GM19372 (cell line): ENCODE measurements at regions not wholly inside any gene's neighbourhood (a gene's known extent, or its start where the extent isn't known, plus 50 kb on each side); places are given as distances from the start of the nearest gene placed in this dataset.

Source experiments
- ATAC-seq: cut with Tn5 transposase; IDR thresholded peaks from one replicate; pipeline ENCODE4 v1.9.1; 2021; ENCODE audit warnings: mild to moderate bottlenecking, low read depth, moderate library complexity; ENCODE audit not compliant: unreplicated experiment

DNA sequence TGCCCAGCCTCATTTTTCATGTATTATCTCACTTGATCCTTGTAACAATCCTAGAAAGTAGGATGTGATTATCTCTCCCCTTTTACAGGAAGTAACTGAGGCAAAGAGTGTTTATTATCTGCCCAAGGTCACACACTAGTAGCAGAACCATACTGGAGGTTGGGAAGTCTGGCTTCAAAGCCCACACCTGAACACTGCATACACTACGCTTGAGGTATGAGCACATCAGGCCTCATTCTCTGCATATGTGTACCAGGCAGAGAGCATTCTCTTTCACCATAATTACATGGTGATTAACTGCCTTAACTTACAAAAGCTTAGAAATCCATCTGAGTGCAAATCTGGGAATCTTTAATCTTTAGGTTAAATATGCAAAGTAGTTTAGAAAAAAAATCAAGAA is 361.8 kb downstream of the MFSD1 start:
- ATAC-seq = no peak

DNA sequence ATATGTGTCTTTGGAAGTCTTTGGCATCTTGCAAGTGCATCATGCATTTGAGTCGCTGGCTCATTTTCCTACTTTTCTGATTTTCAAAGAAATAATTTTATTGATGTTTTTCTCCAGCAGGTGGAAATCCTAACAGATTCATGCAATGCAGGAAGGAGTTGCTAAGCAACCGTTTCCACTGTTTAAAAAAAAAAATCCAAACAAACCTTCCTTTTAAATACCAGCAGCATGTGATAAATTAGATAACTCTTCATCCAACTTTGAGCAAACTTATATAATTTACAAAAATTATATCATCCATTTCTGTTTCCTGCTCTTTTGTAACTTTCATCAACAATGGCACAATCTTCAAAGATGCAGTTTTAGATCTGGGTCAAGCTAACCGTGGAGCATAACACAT is 364.1 kb downstream of the MFSD1 start:
- no peak for ATAC-seq

DNA sequence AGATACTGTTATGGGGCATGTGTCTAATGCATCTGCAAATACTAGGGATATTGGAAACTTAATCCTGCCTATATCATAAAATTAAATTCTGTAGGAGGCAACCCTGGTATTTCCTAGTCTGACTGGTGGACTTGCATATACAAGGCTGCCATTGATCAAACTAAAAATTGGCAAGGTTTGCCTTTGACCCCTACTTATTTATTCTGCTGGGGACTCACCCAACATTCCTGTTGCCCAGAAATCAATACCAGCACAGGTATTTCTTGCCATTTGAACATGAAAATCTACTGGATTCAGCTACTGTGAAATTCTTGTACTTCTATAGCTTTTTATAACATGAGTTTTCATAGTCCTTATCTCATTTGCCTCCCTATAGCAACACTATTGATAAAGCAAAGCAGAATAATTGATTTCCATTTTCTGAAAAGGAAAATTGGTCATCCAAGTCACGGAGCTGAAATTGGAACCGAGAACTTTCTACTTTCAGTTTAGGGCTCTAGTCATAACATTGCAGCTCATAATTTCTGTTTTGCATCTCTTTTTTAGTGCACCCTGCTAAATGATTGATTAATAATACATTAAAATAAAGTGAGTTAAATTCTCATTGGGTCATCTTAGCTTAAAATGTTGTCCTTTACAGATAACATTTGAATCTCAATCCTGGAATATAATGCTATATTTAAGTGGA is 365.2 kb downstream of the MFSD1 start:
- no peak for ATAC-seq

DNA sequence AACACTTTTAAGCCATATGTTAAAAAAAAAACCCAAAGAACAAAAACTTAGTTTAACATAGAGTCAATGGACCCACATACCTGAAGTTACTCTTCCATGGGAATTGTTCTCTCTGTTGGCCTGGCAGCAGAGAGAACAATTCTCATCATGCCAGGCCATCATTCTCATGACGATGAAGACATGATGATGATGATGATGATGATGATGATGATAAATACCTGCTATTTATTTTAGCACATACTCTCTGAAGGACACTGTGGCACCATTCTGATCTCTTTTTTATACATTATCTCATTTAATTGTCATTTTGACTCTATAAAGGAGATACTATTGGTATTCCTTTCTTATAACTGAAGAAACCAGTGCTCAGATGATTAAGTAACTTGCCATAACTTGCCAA is 366.9 kb downstream of the MFSD1 start:
- ATAC-seq = no peak

DNA sequence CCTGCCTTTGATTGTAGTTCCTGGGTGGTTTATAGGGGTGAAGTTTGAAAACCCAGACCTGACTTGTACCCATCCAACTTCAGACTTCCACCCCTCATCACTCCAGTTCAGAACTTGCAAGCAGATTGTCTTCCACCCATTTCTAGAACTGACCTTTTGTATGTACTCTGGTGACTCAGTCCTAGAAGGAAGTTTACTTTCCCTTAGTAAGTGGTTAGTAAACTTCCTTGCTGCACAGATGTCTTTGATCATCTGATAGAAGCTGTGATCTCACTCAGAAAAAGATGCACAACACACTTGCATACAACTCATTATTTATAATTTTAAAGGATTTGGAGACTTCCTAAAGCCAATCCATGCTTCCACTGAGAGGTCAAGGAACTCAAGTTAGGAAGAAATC is 368.0 kb downstream of the MFSD1 start:
- no peak for ATAC-seq

DNA sequence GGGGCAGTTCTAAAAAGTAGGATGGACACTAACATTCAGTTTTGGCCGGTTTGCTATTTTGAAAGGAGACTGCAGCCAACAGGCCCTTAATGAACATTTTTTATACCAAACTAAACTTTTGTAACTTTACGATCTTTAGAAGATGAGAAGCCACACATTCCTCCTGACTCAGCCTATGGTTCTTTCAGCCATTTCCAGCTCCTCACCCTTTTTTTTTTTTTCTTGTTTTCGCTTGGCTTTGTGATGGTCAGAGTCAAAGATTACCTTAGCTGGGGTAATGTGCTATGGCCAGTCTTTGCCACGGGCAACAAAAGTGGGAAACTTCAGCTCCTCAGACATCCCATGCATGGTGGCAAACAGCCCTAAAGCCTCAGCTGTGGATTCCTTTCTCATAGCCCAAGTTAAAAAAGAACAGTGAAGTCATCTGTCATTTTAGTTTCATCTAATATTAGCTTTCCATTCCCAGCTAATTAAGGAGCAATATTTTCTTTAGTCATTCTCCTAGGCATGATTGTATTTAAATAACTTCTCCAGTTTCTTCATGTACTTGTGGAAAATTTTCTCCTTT is 368.7 kb downstream of the MFSD1 start:
- no peak for ATAC-seq

DNA sequence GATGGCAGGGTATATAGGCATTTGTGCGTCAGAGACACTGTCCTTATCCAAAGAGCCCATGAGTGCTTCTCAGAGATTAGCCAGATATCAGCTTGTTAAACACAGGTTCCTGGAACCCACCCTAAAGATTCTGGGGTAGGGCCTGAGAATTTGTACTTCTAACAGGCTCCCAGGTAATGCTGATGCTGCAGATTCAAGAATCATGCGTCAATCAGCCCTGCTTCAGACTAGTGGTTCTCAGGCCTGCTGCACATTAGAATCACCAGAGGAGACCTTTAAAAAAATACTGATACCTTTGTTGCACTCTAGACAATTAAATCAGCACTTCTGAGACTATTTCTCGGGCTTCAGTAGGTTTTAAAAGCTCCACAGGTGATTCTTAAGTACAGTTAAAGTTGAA is 369.5 kb downstream of the MFSD1 start:
- no peak for ATAC-seq

DNA sequence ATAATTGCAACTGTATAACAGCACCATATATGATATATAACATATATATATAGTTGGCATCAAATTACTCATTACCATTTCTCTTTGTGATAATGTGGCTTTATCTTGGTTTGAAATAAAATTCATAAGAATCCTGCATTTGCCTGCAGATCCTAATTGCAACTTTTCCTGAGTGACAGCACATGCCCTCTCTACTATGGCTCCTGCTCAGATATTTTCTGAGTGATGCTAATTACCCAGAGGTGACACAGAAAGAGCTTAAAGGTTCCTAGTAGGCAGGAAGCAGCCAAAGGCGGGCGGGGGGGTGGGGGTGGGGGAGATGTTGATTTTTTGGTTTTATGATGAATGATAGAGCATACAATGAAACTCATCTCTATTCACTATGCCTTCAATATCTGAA is 370.6 kb downstream of the MFSD1 start:
- no peak for ATAC-seq

DNA sequence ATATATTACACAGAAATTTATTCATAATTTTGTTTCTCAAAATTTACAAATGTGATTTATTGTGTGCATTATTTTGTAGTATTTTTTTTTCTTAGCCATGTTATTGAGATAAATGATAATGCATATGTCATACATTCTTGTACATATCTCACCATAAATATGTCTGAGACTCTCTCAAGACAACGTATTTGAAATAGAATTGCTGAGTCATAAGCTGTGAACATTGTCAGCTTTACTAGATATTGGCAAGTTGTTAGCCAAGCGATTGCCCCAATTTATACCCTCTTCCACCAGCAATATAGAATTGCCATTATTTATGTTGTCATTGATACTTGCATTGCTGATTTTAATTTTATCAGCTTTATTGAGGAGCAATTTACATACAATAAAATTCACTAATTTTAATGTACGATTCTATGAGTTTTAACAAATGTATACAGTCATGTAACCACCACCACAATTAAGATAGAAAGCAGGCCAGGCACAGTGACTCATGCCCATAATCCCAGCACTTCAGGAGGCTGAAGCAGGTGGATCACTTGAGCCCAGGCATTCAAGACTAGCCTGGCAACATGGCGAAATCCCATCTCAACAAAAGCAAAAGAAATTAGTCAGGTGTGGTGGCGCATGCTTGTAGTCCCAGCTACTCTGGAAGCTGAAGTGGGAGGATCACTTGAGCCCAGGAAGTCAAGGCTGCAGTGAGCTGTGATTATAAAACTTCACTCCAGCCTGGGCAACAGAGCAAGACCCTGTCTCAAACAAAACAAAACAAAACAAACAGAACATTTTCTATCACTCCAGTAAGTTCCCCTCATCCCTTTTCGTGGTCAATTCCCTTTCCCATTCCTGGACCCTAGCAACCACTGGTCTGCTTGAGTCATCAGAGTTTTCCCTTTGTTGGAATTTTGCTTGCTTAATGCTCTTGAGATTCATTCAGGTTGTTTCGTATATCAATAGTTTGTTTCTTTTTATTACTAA is 373.1 kb downstream of the MFSD1 start:
- no peak for ATAC-seq

DNA sequence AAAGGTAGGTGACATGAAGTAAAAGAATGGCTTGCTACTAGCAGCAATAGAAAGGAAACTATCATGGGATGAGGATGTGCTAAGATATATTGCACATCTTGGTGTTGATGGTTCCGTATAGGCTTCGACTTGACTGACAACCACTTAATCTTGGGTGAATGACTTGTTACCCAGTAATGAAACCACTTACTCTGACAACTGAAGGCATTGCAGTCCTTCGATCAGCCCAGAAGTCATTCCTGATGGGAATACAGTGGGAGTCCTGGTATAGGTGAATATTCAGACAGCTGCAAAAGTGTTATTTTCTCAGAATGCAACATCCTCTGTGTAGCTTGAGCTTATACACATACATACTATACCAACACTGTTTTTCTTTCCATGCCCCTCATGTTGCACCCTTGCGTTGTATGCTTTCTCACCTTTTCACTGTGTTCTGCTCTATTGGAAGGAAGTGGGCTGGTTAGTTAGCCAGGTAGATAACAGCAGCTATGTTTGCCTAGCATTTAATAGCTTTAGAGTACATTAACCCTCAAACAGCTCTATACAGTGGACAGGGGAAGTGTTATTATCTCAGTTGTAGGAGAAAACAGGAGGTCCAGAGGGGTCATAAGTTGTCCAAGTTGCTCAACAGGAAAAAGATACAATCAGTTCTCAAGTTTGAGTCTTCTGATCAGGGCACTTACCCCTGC is 376.5 kb downstream of the MFSD1 start:
- ATAC-seq = no peak

DNA sequence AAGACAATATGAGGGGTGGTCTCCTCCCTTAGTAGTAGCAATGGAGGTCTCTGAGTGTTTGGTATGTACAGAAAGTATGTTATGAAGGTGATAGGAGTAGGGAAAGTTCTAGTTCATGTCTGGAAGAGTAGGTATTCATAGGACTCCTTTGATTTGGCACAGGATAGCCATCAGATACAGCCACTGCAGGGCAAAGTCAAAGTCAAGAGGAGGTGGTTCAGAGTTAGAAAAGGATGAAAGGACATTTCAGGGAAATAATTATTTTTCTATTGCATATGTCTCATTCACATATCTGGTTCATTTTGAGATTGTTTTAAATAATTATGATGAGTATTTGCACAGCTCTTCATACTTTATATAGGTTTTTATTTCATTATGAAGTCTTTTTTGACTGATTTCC is 381.1 kb downstream of the MFSD1 start:
- no peak for ATAC-seq

DNA sequence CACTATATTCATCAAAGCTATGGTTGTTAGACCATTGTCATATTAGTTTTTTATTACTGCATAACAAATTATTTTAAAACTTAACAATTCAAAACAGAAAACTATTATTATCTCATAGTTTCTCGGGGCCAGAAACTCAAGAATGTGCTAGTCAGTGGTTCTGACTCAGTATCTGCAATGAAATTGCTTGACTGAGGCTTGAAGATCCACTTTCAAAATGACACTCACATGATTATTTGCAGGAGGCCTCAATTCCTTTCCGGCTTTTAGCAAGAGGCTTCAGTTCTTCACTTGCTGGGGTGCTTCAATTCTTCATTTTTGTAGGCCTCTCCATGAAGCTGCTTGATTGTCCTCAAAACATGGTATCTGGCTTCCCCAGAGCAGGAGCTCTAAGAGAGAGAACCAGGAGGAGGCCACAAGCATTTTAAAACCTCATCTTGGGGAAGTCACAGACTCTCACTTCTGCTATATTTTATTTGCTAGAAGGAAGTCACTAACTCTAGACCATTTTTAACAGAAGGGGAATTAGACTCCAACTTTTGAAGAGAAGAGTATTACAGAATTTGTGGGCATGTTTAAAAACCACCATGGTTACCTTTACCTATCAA is 383.7 kb downstream of the MFSD1 start:
- ATAC-seq = peak; percentile 67

DNA sequence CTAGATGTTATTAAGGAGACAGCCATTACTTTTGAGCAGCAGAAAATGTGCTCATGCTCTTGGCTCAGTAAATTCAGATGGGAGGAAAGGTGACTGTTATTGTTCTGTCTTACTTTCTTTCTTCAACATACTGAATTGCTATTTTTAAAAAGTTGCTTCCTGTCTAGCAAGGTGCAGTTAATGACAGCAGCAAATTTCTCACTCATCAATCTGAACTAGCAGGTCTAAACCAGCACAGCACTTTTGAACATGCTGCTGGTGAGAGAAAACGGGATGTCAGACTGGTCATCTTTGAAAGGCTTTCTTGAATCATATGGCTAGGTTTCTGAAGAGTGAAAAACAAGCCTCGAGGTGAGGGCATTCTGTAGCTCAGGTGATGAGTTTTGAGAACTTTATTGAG is 384.7 kb downstream of the MFSD1 start:
- peak; percentile 47 for ATAC-seq

DNA sequence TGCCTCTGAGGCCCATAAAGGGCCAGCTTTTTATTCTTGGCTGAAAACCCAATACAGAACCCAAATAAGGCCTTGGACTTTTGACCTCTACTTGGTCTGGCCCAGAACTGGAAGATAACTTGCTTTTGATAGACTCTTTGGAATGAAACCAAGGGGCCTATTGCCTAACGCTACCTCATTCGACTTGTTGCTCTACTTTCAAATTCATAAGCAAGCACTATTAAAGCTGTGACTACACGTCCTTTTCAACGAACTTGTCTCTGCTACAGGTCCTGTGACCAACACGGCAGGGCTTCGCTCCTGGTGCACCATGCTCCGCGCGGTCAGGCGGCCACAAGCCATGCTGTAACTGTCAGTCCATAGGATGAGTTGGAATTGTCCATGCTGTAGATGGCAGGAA is 385.4 kb downstream of the MFSD1 start:
- no peak for ATAC-seq

DNA sequence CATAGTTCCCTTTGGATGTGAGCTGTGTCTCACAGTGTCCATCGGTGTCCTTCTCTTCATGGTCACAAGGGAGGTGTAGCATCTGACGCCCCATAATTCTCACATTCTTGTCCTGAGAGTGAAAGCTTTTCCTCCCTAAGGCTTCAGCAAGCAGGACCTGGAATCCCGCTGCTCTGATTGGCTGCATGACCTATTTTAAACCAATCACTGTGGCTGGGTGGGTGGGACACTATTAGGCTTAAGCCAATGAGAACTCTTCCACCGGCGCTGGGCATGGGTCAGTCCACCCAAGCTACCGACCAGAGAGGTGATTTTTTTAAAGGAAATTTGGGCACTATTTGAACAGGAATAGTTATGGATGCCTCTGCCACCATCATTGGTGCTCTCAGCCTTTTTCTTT is 385.9 kb downstream of the MFSD1 start:
- no peak for ATAC-seq

DNA sequence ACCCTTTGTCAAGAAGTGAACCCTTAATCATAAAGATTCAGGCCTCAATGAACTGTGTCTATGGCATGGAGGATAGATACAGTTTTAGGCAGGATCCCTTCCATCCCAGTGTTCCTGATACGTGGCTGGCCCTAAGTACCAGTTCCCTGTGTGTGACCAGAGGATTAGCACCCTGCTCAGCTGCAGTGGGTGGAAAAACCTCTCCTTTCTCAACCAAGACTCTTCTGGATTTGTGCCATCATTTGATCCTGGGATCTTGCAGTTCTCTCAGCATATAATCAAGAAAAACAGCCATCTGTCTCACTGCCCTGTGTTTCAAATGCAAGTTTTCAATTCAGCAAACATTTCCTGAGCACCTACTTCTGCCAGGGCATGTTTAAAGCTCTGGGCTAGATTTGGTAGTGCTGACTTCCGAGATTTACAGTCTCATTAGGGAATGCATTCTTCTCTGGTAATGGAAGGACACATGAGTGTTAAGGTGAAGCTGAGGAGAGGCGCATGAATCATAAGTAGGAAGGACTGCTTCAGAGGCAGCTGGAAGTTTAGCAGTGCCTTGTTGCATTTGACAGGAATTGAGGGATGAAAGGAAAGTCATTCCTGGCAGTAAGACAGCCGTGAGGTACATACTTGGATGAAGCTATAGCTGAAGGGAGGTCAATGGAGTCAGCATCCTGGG is 388.3 kb downstream of the MFSD1 start:
- no peak for ATAC-seq

DNA sequence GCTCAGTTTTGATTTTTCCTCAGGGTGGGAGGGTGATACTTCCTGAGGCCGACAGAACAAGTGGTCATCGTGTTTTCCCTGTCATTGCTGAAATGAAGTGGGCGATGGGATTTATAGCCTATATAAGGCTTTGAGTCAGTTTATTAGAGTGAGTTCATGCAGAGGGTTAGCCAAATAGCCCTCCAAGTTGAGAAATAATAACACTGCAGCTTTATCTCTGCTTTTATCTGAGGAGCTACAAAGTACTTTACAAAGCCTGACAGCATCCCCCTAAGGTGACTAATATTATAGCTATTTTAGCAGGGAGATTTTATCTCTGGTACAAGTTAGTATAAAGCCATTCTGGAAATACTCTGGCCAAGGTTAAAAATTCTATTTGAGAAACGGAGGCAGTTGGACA is 389.6 kb downstream of the MFSD1 start:
- no peak for ATAC-seq

DNA sequence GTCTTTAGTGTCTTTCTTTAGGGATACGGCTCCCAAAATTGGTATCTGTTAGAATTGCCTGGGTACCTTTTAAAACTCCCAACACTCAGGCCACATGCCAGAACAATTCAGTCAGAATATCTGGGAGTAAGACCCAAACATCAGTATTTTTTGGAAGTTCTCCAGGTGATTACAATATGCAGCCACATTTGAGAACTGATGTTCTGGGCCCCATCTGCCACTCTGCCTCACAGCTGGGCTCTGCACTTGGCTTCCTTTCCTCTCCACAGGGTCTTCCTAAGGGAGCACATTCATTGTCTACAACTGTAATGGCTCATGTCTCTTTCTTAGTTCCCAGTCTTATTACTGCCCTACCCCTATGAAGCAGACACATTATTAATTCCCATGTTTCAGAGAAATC is 394.5 kb downstream of the MFSD1 start:
- ATAC-seq = no peak

DNA sequence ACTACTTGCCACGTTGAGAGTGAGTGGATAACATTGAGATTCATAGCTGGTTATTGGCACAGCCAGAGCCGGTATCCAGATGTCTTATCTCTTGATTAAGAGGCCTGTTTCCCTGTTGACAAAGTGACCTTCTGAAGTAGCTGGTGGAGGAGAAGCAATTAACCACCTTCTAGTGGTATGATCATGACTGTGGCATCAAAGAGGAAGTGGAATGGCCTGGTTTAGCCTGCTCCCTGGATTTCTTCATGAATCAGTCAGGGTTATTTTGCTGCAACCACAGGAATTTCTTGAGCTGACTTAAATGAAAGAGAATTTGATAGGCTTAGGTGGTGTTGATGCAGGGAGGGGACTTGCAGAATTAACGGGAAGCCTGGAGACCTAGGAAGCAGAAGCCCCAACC is 398.3 kb downstream of the MFSD1 start:
- no peak for ATAC-seq

DNA sequence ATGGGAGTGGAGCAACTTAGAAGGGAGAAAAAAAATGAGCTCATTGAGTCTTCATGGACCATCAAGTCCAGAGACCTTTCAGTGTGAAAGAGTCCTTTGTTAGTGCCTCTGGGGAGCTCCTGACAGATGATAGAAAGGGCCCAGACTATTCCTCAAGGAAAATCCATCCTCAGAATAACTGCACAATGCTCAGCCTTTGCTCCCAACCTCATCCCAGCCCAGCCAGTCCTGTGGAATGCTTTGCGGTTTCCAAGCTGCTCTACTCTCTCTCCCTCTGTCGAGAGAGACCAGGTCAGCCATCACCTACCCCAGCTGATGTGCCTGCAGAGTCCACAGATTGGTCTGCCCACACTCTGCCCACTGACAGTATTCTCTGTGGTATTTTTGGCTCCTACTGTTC is 406.2 kb downstream of the MFSD1 start:
- no peak for ATAC-seq
